ENCODE measurements at regions not wholly inside any gene's neighbourhood (a gene's known extent, or its start where the extent isn't known, plus 50 kb on each side); places are given as distances from the start of the nearest gene placed in this dataset.
"Not testable (repeated sequence)": the region's sequence is repeated elsewhere in the genome, so short reads cannot be mapped to it uniquely, and the experiment has no call there.

- DNase-seq (ENCODE audit: low read depth), result no peak
Observed at GRCh38 chr1:14392859-14393365, 205.6 kb upstream of the KAZN start.

GRCh38 chr1:14396100-14396499 lies 202.4 kb upstream of the KAZN start:
- DNase-seq (ENCODE audit: low read depth), result no peak

GRCh38 chr1:14403961-14404645 lies 194.4 kb upstream of the KAZN start:
- no peak for DNase-seq (ENCODE audit: low read depth)

GRCh38 chr1:14404862-14405301 lies 193.6 kb upstream of the KAZN start:
- DNase-seq (ENCODE audit: low read depth), result no peak

DNA sequence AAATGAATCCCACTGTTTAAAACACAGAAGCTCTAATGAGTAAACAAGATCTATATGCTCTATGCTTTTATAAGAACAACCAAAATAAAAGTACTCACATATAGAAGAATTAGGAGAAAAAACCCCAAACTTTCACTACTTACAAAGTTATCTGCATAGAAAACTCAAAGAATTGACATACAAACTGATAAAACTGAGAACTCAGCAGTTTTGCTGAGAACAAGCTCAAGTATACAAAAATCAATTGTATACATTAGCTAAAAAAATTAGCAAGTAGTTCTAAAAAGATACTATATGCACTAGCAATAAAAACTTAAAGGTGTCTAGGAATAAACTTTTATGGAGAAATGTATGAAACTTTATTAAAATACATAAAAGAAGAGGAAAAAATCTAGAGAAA lies 186.2 kb upstream of the KAZN start:
- DNase-seq (ENCODE audit: low read depth), result no peak

- DNase-seq (ENCODE audit: low read depth), result no peak
Observed at GRCh38 chr1:14413819-14414490, 184.5 kb upstream of the KAZN start.

DNA sequence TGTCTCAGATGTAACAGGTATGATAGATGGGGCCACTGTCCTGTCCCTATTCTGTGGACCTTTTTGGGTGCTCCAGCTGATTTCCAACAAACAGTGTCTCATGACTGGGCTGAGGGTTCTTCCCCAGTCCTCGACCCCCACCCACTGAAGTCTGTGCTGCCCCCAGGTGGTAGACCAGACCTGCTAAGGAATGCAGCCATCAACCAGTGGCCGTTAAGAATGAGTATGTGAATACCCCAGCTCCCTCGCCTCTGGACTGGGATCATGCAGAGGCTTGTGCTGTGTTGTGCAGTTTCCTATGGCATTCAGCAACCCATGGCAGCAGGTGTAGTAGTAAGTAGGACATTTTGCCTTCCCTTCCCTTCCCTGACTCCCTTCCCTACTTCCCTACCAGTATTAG lies 183.1 kb upstream of the KAZN start:
- no peak for DNase-seq (ENCODE audit: low read depth)

- DNase-seq (ENCODE audit: low read depth), result not testable (repeated sequence)
Observed at GRCh38 chr1:14419778-14420218, 178.7 kb upstream of the KAZN start.

DNA sequence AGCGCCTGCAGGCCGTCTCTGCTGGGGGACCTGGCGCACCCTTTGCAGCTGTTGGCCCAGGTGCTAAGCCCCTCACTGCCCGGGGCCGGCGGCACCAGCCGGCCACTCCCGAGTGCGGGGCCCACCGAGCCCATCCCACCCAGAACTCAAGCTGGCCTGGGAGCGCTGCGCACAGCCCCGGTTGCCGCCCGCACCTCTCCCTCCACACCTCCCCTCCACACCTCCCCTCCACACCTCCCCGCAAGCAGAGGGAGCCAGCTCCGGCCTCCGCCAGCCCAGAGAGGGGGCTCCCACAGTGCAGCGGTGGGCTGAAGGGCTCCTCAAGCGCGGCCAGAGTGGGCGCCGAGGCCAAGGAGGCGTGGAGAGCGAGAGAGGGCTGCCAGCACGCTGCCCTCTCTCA lies 177.8 kb upstream of the KAZN start:
- no peak for DNase-seq (ENCODE audit: low read depth)

- DNase-seq (ENCODE audit: low read depth), result no peak
Observed at GRCh38 chr1:14421295-14421976, 177.0 kb upstream of the KAZN start.

DNA sequence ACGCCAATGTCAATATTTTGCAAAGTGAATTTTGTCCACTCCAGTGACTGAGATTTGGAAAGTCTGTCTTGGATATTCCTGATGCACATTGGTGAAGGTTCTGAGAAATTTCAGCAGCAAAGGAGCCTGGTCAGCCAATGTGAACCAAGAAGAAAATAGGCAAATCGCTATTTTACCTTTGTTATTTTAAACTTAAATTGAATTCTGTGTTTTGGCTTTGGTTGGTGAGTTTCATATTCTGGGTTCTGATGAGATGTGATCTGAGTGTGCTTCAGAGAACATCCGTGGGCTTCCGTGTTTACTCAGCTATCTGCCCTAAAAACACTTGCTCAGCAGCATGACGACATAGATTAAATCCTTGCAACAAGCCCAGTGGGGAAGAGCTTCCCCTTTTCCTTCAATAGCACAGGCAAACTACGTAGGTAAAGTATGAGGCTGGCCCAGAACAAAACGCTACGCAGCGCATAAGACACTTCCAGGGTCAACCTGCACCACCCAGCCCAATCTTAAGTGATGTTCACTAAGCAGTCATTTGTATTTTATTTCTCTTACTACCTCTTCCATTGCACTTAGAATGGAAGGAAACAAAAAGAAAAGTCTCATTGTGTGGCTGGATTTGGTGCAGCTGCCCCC lies 176.4 kb upstream of the KAZN start:
- no peak for DNase-seq (ENCODE audit: low read depth)

GRCh38 chr1:14424325-14425002 lies 174.0 kb upstream of the KAZN start:
- DNase-seq (ENCODE audit: low read depth), result no peak

GRCh38 chr1:14426854-14427253 lies 171.6 kb upstream of the KAZN start:
- no peak for DNase-seq (ENCODE audit: low read depth)

- DNase-seq (ENCODE audit: low read depth), result no peak
Observed at GRCh38 chr1:14429577-14429976, 168.9 kb upstream of the KAZN start.

- not testable (repeated sequence) for DNase-seq (ENCODE audit: low read depth)
Observed at GRCh38 chr1:14432728-14433127, 165.8 kb upstream of the KAZN start.

- DNase-seq (ENCODE audit: low read depth), result no peak
Observed at GRCh38 chr1:14435368-14436023, 163.0 kb upstream of the KAZN start.

- no peak for DNase-seq (ENCODE audit: low read depth)
Observed at GRCh38 chr1:14437417-14437918, 161.0 kb upstream of the KAZN start.

DNA sequence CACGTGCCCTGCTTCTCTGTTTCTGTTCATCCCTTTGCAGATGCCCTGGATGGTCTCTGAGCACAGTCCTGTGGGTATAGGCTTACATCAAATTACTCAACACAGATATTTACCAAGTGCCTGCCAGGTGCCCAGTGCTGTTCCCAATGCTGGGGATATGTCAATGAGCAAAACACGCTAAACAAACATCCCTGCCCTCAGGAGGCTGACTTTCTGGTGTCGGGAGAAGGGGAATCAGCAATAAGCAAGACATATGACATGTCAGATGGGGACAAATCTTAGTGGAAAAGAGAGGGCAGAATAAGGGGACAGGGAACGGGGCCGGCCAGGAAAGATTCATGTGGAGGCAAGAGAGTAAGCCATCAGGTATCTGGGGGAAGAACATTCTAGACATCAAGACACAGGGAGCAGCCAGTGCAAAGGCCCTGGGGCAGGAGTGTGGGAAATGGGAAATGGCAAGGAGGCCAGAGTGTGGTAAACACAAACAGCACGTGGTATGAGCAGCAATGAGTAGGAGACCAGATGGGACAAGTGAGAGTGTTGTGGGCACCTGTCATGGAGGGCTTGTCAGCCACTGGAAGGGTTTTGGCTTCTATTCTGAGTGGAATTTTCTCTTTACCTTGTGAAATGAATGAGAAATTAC lies 160.2 kb upstream of the KAZN start:
- no peak for DNase-seq (ENCODE audit: low read depth)

DNA sequence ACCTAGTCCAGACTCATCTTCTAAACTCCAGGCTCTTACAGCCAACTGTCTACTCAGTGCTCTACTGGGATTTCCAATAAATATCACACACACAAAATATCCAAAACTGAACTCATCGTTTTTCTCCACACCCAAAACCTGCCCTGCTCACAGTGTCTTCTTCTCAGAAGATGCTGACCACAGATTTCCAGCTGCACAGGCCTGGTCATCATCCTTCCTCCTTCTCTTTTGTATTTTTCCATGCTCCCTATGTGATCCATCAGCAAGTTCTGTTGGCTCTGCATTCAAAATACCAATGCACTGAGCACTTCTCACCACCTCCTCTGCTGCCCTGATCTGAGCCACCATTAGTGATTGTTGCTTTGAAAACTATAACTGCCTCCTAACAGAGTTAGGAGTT lies 159.5 kb upstream of the KAZN start:
- DNase-seq (ENCODE audit: low read depth), result no peak

DNA sequence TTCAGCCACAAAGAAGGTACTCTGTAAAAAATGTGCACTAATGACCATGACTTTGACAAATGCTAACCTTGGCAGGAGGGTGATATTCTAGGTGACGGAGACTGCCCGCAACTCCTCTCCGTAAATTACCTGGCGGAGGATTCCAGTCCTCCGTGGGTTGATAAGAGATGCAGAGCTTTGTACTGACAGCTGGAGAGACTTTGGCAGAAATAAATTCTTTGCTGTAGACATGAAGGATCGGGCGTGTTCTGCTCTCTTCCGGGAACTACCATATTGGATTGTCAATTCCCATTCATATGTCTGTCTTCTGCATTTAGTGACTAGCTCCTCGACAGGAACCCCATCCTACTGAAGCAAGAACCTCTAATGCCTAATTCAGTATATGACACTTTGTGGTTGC lies 158.3 kb upstream of the KAZN start:
- DNase-seq (ENCODE audit: low read depth), result no peak

DNA sequence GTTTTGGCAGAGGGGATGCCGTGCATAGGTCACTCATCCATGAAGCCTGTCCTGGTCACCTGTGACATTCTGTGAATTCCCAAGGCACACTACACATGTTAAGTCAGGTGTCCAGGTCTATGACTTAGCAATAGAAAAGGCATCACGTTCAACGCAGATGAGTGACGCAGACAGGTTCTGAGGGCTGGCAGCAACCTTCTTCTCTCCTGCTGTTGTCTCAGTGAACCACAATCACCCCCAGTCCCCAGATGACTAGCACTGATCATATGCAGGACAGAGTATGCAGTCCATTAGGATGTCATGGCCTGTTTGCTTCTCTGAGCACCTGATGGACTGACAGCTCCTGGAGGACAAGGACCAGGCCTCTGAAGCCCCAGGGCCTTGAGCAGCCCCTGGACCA lies 157.8 kb upstream of the KAZN start:
- DNase-seq (ENCODE audit: low read depth), result no peak

Measured in stimulated activated CD4-positive, alpha-beta T cell treated with anti-CD3 and anti-CD28 coated beads, Interleukin-2, amount 100 ng/mL, for 4 hours (primary cell).